HepG2 (cell line): ENCODE measurements at regions not wholly inside any gene's neighbourhood (a gene's known extent, or its start where the extent isn't known, plus 50 kb on each side); places are given as distances from the start of the nearest gene placed in this dataset.

Experiments
- ATAC-seq: fragments of 200-7000 bp; cut with Tn5 transposase; 3 replicates; pipeline ENCODE4 v1.9.1; 2020; ENCODE audit warnings: mild to moderate bottlenecking, moderate library complexity
- BruUV-seq: library from RNA; stranded (reverse); fragments of 400-500 nt; replicated peaks from 2 replicates; lab custom pipeline; 2021; lab: Mats Ljungman, UMichigan
- CTCF ChIA-PET: fragments of 300-600 bp; formaldehyde crosslinking; extraction: SDS; loops from one replicate; lab custom pipeline; 2021; ENCODE audit warnings: low total read pairs, inconsistent platforms, low intra/inter-chr PET ratio; lab: Yijun Ruan, JAX
- POLR2A ChIA-PET: fragments of 350-600 bp; sonication (Branson Sonifier 250); formaldehyde crosslinking; loops from one replicate; lab custom pipeline; 2020; ENCODE audit warnings: antibody characterized with exemption, inconsistent platforms; lab: Yijun Ruan, JAX
- DNase-seq: peaks from one replicate; pipeline ENCODE4 v3.0.0-alpha.2; 2015; ENCODE audit warnings: low spot score
- FAIRE-seq: peaks from 3 replicates; lab custom pipeline; 2011; peaks lifted over from hg19 to GRCh38; lab: Jason Lieb, UNC
- H2AFZ ChIP-seq: one replicate; pipeline ENCODE4 v1.6.1; 2011; ENCODE audit warnings: low read length, inconsistent platforms
- H3K27ac ChIP-seq: fragments of 300-600 bp; 3 replicates; pipeline ENCODE4 v1.8.0; 2011; ENCODE audit warnings: mixed run types, mild to moderate bottlenecking, mixed read lengths, low read length, inconsistent platforms; ENCODE audit not compliant: insufficient read depth; ENCODE audit errors: extremely low read length
- H3K27me3 ChIP-seq, 2 experiments: fragments of 200-600 bp in 1 of 2; 2 replicates in 1 of 2; 3 replicates in 1 of 2; pipeline versions ENCODE4 v1.6.0 to v1.8.0; 2011; ENCODE audit warnings: low read length in 2 of 2, mild to moderate bottlenecking in 2 of 2, moderate library complexity in 2 of 2, inconsistent platforms in 1 of 2; ENCODE audit not compliant: insufficient read depth in 2 of 2, control insufficient read depth in 1 of 2
- H3K36me3 ChIP-seq, 2 experiments: fragments of 200-600 bp in 1 of 2; replicated peaks in 1 of 2; 2 replicates in 1 of 2; 3 replicates in 1 of 2; pipeline versions ENCODE4 v1.5.1 to v1.8.0; 2011; ENCODE audit warnings: low read length in 2 of 2, inconsistent platforms in 1 of 2; ENCODE audit not compliant: insufficient read depth in 2 of 2, control insufficient read depth in 1 of 2
- H3K4me1 ChIP-seq: 2 replicates; pipeline ENCODE4 v1.5.1; 2012; ENCODE audit warnings: low read length, inconsistent platforms; ENCODE audit not compliant: insufficient read depth
- H3K4me2 ChIP-seq: 2 replicates; pipeline ENCODE4 v1.6.0; 2011; ENCODE audit warnings: low read depth, low read length, inconsistent platforms
- H3K4me3 ChIP-seq, 3 experiments: fragments of 200-600 bp in 1 of 3; sonication (generic), shearing (Covaris generic) in 1 of 3; replicated peaks in 1 of 3; 2 replicates each; pipeline ENCODE4 v1.5.1; 2011 to 2016; ENCODE audit warnings: low read length in 3 of 3, inconsistent platforms in 2 of 3, low read depth in 2 of 3, mild to moderate bottlenecking in 2 of 3, control low read depth in 1 of 3, mixed read lengths in 1 of 3; ENCODE audit not compliant: insufficient read depth in 1 of 3
- H3K79me2 ChIP-seq: one replicate; pipeline ENCODE4 v1.6.1; 2011; ENCODE audit warnings: low read length, inconsistent platforms; ENCODE audit not compliant: insufficient read depth
- H3K9ac ChIP-seq: 2 replicates; pipeline ENCODE4 v1.6.0; 2011; ENCODE audit warnings: mild to moderate bottlenecking, low read depth, low read length, inconsistent platforms; ENCODE audit not compliant: insufficient read depth
- H3K9me3 ChIP-seq: 2 replicates; pipeline ENCODE4 v1.5.1; 2012; ENCODE audit warnings: mild to moderate bottlenecking, low read length
- H4K20me1 ChIP-seq: 2 replicates; pipeline ENCODE4 v1.6.0; 2011; ENCODE audit warnings: inconsistent platforms, mild to moderate bottlenecking, low read length, moderate library complexity; ENCODE audit not compliant: insufficient read depth
- ATF5 ChIP-seq: sonication (generic); formaldehyde crosslinking; IDR thresholded peaks from 2 replicates; pipeline ENCODE4 v1.4.0; 2020; ENCODE audit warnings: mild to moderate bottlenecking, low read depth, missing genetic modification reagents
- FOXA1 ChIP-seq, 2 experiments: fragments of 450-650 bp in 1 of 2; sonication (generic) in 1 of 2; formaldehyde crosslinking in 1 of 2; IDR thresholded peaks; 2 replicates each; pipeline versions ENCODE4 v1.4.0 to v1.6.1; 2016 to 2020; ENCODE audit warnings: missing genetic modification reagents in 1 of 2
- GLMP ChIP-seq: sonication (generic); formaldehyde crosslinking; IDR thresholded peaks from 2 replicates; pipeline ENCODE4 v1.9.0; 2021; ENCODE audit warnings: missing genetic modification reagents, mild to moderate bottlenecking, borderline replicate concordance
- MEIS2 ChIP-seq: sonication (generic); formaldehyde crosslinking; IDR thresholded peaks from 2 replicates; pipeline ENCODE4 v1.9.0; 2021; ENCODE audit warnings: mild to moderate bottlenecking, missing genetic modification reagents
- PRDM4 ChIP-seq: sonication (generic); formaldehyde crosslinking; IDR thresholded peaks from 2 replicates; pipeline ENCODE4 v1.9.0; 2021; ENCODE audit warnings: missing genetic modification reagents, borderline replicate concordance
- SKI ChIP-seq: fragments of 450-650 bp; IDR thresholded peaks from one replicate; pipeline ENCODE4 v1.6.1; 2018; ENCODE audit warnings: mild to moderate bottlenecking; ENCODE audit not compliant: partially characterized antibody
- SMC3 ChIP-seq: IDR thresholded peaks from 2 replicates; pipeline ENCODE4 v1.6.1; 2011; ENCODE audit warnings: low read length, improper control_type of control experiment
- TFAP4 ChIP-seq: sonication (generic); IDR thresholded peaks from 2 replicates; pipeline ENCODE4 v1.6.1; 2016; ENCODE audit warnings: low read depth, borderline replicate concordance
- ZBTB26 ChIP-seq: IDR thresholded peaks from 2 replicates; pipeline ENCODE4 v1.6.1; 2016; ENCODE audit warnings: missing compliant biosample characterization, missing genetic modification reagents, borderline replicate concordance
- ZNF292 ChIP-seq: sonication (generic); formaldehyde crosslinking; IDR thresholded peaks from 2 replicates; pipeline ENCODE4 v1.8.1; 2022; ENCODE audit warnings: mild to moderate bottlenecking, low read depth, missing genetic modification reagents, borderline replicate concordance
- ZNF34 ChIP-seq: sonication (generic); formaldehyde crosslinking; IDR thresholded peaks from 2 replicates; pipeline ENCODE4 v1.4.0; 2020; ENCODE audit warnings: mild to moderate bottlenecking, missing genetic modification reagents, borderline replicate concordance
- ZNF598 ChIP-seq: sonication (generic); formaldehyde crosslinking; IDR thresholded peaks from 2 replicates; pipeline ENCODE4 v1.5.1; 2020; ENCODE audit warnings: mild to moderate bottlenecking, missing genetic modification reagents, borderline replicate concordance
- WGBS: methylation state at CpG from one replicate; pipeline ENCODE4 v1.1.6; 2017; ENCODE audit warnings: low lambda C conversion rate; 5-methylcytosine and 5-hydroxymethylcytosine counted together
- in situ Hi-C: cut with HindIII; loops from 2 replicates; pipeline ENCODE4 v1.10.0; 2017; ENCODE audit warnings: low pct_unique_long_range_greater_than_20kb; ENCODE audit not compliant: extremely low pct_ligation_motif_present
- intact Hi-C: fragments of 100-400 bp; cut with micrococcal nuclease; formaldehyde crosslinking; loops from one replicate; pipeline ENCODE4 v1.10.0; 2022; ENCODE audit not compliant: unreplicated experiment

GRCh38 chr2:150417278-150417677 lies 70.2 kb downstream of the RND3 start:
- CTCF ChIA-PET = no interaction called here
- H3K9ac ChIP-seq = no peak overlapping the region
- no peaks in the 10 kb centered on the region for H3K36me3 ChIP-seq
- no peak for ATAC-seq
- no peak overlapping the region for H3K4me3 ChIP-seq
- no peak for FAIRE-seq
- H4K20me1 ChIP-seq = no peaks in the 10 kb centered on the region
- POLR2A ChIA-PET = no interaction called here
- H3K9me3 ChIP-seq = peaks cover 7% of the 10 kb centered on the region; the same call in 1 of the 2 replicates
- no peak overlapping the region for H2AFZ ChIP-seq
- intact Hi-C loops = no loop called here
- no peak overlapping the region for H3K27ac ChIP-seq
- no peaks in the 10 kb centered on the region for H3K27me3 ChIP-seq
- no peak for DNase-seq
- no peak overlapping the region for H3K4me2 ChIP-seq
- WGBS = 12% methylated on average over 3 of the region's 3 CpGs
- no TSS peak for BruUV-seq
- in situ Hi-C loops = no loop called here
- TF ChIP-seq ATF5 (CRISPR knock-in tag) (no peak), ZNF598 (no peak), GLMP (no peak), SMC3 (no peak), TFAP4 (no peak), FOXA1 (IDR thresholded peaks at IDR 0.05) (no peak), FOXA1 (CRISPR knock-in tag; IDR thresholded peaks at IDR 0.05) (no peak), PRDM4 (no peak), ZNF292 (CRISPR knock-in tag) (no peak), MEIS2 (CRISPR knock-in tag) (no peak), ZNF34 (CRISPR knock-in tag) (no peak), ZBTB26 (CRISPR knock-in tag) (no peak), SKI (no peak)
- no peaks in the 10 kb centered on the region for H3K4me1 ChIP-seq
- H3K79me2 ChIP-seq = no peaks in the 10 kb centered on the region
